CD4-positive, alpha-beta T cell treated with Interleukin-12 subunit alpha and Interleukin-12 subunit beta, for 1 hour (primary cell): ENCODE measurements at regions not wholly inside any gene's neighbourhood (a gene's known extent, or its start where the extent isn't known, plus 50 kb on each side); places are given as distances from the start of the nearest gene placed in this dataset.

ENCODE experiments used
- DNase-seq: peaks from one replicate; pipeline ENCODE4 v3.0.0-alpha.2; 2020

DNA sequence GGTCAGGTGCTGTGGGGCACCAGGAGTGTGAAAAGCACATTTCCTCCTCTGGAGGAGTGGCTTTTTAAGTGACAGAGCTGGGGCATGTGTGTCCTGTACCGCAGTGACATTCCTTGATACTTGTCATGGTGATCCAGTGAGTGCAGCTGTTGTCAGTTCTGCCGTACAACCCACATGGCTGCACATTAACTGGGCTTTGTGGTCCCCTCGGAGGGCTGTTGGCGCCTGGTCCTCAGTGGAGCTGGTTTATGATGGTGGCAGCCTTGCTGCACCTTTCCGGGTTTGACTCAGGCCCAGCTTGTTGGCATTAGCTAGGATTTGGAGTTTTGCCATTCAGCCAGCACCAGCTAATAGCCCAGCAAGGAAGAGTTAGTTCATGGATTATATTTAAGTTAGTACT lies 77.0 kb downstream of the SLC25A47 start:
- DNase-seq: no peak

DNA sequence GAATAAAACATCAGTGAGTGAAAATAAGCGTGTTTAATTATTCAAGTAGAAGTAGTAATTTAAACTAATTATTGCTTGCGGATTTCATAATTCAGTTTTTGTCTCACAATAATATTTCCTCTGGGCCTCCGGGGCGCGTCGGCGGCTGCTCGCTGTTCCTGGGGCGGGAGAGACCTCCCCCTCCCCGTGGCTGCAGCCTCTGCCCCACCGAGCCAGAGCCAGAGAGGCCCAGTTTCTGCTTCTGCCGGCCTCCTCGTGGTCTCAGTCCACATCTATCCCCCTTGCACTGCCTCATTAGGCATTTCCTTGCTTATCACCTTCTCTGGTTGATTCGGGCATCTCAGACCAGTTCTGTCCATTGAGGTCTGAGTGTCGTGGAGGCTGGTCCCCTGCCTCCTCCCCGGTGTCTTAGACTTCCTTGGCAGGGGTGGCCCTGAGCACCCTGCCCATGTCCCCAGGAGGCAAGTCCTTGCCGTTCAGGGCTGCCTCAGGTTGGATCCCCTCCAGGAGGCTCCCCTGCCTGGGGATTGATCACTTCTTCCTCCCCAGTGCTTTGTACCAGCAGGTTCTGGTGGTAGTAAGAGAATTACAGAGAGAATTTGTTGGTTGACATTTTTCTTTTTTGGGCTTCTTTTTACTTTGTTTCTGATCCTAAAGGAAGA lies 78.0 kb downstream of the SLC25A47 start:
- DNase-seq: no peak

DNA sequence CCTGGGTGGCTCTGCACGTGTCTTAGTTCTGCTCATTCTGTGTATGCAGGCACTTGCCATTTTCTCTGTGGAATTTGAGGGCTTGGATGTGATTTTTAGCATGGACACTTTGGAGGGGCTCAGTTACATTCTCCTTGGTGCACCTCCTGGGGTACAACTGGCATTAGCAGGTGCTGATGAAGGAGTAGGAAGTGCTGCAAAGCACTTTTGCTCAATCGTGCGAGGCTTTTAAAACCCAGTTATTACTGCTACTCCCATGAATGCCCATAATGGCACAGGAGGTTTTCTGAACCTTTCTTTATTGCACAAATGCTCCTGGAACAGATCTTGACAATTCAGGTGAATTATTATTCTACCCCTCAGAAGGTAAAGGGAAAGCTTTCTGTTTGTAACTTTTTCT lies 78.7 kb downstream of the SLC25A47 start:
- no peak for DNase-seq

DNA sequence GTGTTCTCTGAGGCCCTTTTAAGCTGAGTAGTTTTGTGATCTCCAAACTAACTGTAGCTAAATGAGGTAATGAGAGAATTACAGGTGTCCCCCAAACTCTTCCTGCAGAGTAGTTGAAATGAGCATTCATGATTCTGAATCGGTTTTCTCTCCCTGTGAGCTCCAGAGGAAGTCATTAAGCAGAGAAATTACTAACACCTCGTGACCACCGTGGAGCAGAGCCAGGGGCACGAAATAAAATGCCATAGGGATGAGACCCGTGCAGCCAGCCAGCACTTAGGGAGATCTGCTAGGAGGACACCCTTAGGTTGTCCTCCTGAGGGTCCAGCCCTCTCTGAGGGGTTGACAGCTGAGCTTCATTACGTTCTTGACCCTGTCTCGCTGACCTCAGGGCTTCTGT lies 79.5 kb downstream of the SLC25A47 start:
- DNase-seq: no peak

DNA sequence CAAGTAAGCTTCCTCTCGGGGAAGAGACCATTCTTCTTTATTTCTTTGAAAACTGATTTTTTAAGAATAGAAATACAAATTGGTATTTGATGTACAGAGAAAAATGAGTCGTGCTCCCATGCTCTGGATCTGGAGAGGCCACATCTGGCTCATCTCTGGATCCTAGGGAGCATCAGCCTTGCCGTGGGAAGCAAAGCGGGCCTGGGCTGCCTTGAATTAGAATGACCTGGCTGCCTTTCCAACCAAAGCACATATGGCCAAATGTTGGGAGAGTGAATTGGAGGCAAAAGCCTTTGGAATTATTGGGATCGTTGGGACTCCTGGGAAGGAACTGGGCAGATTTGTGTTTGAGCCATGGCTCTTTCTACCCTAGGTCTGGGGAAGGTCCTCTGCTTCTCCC lies 80.0 kb downstream of the SLC25A47 start:
- DNase-seq: no peak

DNA sequence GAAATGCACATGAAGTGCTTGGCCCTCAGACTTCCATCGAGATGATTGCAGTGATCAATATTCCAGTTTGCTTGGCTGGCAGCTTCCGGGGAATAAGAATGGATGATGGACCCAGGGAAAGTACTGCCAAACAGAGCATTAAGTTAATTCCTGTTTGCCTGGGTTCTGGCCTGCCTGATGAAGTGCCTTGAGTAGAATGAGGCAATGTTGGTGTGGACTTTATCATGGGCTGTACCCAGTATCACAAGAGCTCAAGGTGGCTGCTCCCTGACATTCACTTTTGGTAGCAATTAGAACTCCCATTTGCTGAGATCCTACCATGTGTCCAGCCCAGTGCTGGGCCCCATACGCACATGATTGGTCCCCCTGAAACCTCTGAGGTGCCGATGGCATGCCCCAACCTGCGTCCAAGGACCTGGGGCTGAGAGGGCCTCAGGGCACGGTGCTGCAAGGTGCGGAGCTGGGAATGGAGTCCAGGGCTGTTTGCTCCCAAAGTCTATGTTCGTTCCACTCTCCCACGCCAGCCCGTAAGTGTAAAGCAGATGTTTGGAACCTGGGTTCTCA lies 80.7 kb downstream of the SLC25A47 start:
- no peak for DNase-seq

DNA sequence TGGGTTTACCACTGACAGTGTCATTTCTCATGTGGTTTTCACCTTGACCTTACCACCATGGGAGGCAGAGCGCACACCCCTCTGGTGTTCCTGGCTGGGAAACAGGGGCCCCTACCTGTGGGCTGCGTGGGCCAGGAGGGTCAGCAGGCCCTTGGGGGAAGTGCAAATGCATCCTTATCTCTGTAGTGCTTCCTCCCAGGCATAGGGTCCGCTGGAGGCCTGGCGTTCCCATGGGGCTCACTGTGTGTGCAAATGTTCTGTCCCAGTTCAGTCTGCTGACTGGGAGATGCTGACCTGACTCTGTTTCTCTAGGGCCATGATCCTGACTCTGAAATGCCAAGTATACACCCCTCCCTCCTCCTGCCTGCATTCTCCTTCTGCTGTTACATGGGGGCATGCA lies 81.3 kb downstream of the SLC25A47 start:
- no peak for DNase-seq

DNA sequence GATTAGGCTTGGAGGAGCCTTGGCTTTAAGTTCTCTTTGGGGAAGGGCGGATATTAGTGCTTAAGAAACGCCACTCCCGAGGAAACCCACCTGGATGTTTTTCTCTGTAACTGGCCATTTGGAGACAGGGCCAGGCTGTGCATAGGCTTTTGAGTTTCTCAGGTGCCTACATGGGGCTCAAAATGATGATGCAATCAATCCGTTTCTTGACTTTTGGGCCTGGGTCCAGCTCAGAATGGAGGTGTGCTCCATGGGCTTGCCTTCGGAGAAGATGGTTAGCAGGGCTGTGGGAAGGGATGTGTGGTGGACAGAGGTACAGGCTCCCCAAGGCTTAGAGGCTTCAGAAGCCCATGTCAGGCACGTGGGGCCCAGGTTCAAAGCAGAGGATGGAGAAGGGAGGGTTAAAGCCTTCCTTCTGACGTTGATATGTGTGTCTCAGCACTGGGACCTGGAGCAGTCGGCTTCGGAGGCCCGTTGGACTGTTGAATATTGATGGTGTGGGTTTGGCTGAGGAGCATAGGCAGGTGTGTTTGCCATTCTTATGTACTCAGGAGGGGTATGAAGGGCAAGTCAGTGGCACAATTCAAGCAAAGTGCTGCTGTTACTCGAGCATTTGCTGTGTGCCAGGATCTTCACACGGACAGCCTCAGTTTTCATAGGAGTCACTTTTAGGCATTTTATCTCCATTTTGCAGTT lies 82.8 kb downstream of the SLC25A47 start:
- DNase-seq: no peak

DNA sequence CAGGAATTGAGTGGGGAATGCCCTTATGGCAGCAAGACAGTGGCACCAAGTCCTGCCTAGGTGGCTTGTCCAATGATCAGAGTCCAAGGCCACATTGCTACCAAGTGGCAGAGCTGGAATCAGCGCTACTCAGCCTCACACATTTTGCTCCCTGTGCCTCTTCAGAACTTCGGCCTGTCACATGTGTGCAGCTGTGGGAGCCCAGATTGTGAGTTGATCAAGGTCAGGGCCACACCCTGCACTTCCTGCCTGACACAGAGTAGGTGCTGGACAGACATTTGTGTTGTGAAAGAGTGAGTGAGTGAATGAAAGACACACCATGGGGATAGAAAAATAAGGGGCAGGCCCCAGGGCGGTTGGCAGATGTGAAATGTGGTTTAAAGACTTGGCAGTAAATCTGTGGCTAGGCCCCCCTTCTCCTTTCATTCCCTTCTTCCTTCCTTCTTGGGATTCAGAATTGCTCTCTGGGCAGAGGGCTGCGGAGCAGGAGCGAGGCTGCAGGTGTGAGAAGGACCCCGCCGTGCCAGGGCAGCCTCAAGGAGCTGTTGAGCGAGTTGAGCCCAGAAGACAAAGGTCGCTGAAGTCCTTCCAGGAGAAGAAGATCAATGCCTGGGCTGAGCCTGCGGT lies 83.5 kb downstream of the SLC25A47 start:
- peak; percentile 42 for DNase-seq

DNA sequence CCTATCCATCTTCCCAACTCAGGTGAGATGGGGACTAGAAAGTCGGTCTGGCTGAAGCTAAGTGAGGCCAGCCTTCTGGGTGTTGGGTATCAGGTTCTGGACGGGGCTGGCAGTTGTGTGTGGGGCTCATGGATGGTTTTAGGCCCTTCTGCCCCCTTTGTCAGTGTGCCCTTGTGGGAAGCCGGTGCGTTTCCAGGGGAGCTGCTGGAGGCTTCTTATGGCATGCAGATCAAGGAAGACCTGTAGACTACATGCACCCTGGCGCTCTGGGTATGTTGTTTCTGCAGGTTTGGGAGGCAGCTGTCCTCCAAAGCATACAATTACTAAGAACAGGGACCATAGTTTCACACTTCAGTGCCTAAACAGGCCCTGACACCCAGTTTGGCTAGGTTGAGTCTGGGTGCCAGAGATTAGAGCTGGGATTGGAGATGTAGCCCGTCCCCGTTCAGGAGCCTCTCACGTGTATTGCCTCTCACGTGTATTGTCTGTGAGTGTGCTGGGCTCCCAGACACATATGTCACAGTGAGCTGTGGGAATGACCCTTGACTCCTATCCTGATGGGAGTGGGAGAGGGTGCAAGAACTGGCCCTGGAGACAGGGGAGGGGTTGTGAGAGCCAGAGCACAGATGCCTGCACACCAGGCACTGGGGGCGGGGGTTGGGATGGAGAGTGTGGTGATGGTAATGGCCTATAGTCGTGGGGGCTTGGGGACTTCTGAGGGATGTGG lies 84.4 kb downstream of the SLC25A47 start:
- no peak for DNase-seq

DNA sequence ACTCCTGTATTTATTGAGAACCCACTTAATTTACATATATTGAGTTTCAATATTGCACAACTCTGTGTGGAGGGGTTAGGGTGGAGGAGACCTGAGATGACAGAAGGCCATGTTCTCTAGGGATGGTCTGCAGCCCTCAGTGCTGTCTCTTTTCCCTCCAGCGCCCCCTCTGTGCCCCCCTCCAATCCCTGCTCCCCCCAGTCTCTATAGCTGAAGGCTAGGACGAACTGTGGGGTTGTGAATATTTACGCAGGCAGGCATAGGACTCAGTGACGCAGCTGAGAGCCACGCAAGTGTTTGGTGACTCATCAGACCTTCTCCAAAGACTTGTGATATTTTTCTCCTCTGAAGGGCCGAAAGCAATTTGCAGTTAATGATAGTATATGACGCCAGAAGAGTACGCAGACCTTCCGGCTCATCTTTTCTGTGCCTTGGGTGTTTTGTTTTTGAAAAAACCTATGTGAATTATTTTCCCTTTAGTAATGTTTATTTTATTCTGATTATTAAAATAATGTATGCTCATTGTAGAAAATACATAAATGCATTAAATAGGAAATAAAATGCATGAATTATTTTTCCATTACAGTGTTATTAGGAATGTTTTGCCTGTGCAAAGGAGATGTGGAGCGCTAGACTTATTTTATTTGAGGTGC lies 85.3 kb downstream of the SLC25A47 start:
- peak; percentile 27 for DNase-seq

DNA sequence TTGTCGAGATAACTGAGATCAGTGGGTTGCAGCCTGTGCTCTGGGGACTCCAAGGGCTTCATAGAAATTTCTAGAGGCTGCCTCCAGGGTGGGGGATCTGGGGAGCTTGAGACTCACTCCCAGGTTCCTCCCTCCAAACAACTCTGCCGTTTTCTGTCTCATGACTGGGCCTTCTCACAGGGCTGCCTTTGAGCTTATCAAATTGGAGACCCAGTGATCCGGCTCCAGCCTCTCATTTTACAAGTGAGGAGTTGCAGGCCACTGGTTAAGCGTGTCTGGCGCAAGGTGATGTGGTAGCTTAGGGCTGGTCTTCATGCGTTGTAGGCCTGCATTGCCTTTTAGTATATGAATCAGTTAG lies 85.8 kb downstream of the SLC25A47 start:
- DNase-seq: no peak

DNA sequence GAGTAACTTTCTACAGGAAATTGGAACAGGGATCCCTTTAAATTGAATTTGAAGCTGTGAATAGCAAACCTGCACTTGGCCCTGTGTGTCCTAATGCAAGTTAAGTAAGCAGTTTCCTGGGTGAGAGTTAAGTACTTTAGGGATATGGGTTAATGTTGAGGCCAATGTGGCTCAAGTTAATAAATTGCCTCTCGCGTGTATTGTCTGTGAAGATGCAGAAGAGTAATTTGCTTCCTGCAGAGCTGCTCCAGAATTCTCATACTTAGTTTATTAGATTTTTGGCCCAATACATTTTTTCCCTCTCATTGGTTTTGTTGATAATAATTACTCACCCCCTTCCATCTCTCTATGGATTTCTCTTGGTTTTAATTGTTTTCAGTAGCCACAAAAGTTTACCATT lies 86.5 kb downstream of the SLC25A47 start:
- DNase-seq: no peak

DNA sequence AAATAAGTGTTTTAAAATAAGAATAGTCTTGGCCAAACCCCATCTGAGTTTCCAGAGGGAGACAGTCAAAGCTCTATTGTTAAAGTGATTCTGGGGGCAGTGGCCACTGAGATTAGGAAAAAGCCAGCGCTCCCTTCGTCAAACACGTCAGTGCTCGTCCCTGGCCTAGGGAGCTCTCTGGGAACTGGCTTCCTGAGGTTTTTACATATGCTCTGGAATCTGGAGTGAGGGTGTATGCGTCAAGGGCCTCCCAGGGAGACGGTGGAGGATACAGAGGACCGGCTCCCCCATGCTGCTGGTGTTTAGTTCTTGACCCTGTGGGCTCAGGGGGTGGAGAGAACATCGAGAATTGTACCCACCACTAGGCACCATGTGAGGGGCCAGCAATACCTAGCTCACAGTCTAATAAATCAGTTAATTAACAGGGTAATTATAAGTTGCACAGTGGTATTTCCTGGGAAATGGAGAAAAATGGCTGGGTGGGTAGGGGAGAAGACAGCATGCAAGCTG lies 87.0 kb downstream of the SLC25A47 start:
- DNase-seq: no peak

DNA sequence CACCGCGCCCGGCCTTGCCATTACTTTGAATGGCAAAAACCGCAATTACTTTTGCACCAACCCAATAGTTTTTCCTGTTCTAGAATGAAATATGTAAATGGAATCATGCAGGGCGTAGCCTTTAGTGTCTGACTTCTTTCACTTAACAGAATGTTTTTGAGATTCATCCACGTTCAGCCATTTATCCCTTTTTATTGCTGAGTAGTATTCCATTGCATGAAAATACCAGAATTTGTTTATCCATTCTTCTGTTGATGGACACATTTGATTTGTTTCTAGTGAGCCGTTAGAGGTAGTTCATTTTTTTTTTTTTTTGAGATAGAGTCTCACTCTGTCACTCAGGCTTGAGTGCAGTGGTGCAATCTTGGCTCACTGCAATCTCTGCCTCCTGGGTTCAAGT lies 90.6 kb downstream of the SLC25A47 start:
- no peak for DNase-seq

DNA sequence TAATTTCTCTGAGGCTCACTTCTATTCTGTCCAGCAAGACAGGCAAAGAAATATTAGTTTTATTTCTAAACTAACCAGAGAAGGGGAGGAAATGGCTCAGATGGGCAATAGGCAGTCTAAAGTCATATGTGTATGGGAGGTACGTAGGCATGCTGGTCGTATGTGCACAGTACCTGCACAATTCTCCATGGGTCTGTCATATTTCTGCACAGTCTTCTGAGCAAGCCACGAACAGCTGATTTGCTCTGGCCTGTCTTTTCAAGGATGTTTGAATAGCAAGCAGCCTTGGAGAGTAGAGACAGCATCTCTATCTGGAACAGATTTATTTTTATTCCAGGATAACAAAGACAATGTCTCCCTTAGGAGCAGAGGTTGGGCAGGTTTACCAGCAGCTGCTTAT lies 92.1 kb downstream of the SLC25A47 start:
- DNase-seq: no peak

DNA sequence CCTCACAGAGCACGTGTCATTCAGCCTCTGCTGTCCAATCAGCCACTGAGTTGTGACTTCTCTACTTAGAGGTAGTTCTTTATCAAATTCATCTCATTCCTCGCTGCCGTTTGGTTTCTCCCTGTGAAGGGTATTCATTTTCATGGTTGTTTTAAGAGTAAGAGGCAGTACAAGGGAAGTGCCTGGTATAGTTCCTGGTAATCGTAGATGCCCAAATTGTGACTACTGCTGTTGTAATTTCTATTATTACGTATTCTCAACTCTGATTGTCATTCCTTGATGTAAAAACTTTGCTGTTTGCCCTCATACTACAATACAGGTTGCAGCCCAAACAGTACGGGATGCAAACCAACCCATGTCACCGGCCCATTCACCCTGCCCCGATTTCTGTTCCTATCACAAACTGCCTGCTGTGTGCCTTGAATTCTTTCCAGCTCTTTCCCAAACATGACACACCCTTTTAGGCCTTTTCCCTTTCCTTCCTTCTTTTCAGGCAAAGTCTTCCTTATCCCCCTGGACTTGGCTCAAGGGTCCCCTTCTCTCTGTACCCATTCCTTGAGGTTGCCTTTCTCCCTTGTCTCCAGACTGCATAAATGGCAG lies 93.0 kb downstream of the SLC25A47 start:
- DNase-seq: no peak

DNA sequence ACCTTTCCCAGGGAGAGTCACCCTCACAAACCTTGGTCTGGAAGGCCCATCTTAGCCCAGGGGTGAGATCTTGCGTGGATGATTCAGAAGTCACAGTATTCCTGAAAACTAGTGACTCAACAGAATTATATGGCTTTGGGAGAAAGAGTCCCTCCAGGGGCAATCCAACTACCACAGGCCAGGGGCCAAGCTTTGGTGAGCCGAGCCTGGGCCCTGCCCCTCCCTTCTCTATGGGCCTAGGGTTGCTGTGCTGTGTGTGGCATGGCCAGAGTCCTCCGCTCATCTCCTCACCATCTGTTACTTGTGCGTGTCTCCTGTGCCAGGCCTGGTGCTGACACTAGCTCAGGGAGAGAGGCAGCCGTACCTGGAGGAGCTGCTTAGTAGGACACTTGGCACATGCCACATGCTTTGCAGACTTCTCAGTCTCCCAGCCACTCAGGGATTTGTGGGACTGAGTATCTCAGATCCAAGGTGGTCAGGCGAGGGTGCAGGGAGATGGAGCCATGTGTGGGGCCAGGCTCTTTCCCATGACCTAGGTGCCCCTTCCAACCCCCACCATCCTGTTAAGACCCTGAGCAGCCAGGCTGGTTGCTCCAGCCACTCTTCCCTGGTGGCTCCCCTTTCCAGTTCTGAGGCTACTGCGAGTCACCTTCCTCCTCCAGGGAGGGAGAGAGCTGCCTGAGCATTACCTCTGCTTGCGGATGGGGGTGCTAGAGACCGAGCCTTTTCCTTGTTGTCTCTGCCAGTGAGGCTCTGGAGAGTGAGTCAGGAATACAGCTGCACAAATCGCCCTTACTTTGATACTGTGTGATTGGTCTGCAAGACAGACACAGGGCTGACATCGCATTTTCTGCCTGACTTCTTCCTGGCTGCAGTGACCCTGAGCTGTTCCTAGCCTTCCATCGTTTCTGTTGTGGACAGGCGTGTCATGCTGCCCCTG lies 94.1 kb downstream of the SLC25A47 start:
- DNase-seq: no peak

DNA sequence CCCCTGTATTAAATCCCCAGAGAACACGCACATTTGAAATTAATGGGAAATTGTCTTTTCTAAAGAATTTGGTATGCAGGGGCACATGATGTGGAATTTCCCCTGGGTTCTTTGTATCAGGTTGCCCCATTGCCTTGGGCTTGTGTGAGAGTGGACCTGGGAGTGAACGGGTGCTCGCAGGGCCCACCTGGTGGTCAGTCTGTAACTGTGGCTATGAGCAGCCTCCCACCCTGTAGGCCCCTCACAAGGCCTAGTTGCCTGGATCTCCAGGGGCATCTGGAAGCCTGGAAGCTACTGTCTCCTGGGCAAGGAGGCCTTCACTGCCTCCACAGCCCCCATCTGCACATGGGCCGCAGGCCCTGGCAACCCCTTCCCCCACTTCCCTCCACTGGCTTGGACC lies 96.7 kb downstream of the SLC25A47 start:
- no peak for DNase-seq

DNA sequence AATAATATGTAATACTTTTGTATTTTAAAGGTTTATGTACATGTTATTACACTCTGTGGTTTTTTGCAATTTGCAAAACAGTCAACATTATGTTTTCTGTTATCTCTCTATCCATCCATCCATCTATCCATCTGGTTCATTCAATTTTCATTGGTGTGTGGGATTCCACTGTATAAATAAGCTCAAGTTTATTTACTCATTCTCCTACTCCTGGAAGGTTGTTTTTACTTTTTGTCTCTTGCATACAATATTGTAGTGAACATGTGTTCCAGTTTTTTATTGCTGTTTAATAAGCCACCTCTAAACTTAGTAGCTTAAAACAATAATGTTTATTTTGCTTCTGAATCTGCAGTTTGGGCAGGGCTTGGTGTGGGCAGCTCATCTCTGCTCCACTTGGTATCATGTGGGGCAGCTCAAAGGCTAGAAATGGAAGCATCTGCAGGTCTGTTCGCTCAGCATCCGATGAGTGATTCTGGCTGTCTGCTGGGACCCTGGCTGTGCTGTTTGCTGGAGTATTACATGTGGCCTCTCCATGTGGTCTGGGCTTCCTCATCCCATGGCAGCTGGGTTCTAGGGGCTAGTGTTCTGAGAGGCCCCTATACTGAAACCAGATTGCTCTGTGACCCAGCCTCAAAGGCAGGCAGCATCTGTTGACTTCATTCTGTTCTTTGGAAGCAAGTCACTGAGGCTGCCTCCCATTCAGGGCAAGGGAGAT lies 98.8 kb downstream of the SLC25A47 start:
- no peak for DNase-seq
